Ovary (tissue), 7 donors: ENCODE measurements at regions not wholly inside any gene's neighbourhood (a gene's known extent, or its start where the extent isn't known, plus 50 kb on each side); places are given as distances from the start of the nearest gene placed in this dataset.

Experiments
- DNase-seq, 5 donors: peaks; one replicate each; pipeline ENCODE4 v3.0.0-alpha.2; 2019 to 2020
- H3K27ac ChIP-seq, 2 donors: fragments of 200-600 bp; one replicate each; pipeline versions ENCODE4 v1.5.1 to v1.8.0; 2019 to 2022
- H3K27me3 ChIP-seq: fragments of 200-600 bp; one replicate; pipeline ENCODE4 v1.8.0; 2022
- H3K36me3 ChIP-seq: fragments of 200-600 bp; sonication (generic); one replicate; pipeline ENCODE4 v1.5.1; 2019
- H3K4me1 ChIP-seq: one replicate; pipeline ENCODE4 v1.8.1; 2013; ENCODE audit warnings: mild to moderate bottlenecking, moderate library complexity; ENCODE audit not compliant: insufficient read depth
- H3K4me3 ChIP-seq: fragments of 200-600 bp; sonication (generic); one replicate; pipeline ENCODE4 v1.5.1; 2017
- H3K9me3 ChIP-seq, 2 donors: fragments of 200-600 bp in 1 of 2; sonication (generic) in 1 of 2; one replicate each; pipeline versions ENCODE4 v1.5.1 to v1.8.1; 2013 to 2019; ENCODE audit warnings: mild to moderate bottlenecking in 1 of 2, moderate library complexity in 1 of 2
- CTCF ChIP-seq, 3 donors: fragments of 450-650 bp in 2 of 3; fragments of 200-600 bp in 1 of 3; IDR thresholded peaks; one replicate each; pipeline versions ENCODE4 v1.5.1 to v1.8.0; 2016 to 2022; ENCODE audit warnings: antibody characterized with exemption in 3 of 3, mild to moderate bottlenecking in 1 of 3
- EP300 ChIP-seq: sonication (generic); formaldehyde crosslinking; IDR thresholded peaks from one replicate; pipeline ENCODE4 v1.6.1; 2017; ENCODE audit warnings: antibody characterized with exemption
- POLR2A ChIP-seq: fragments of 450-650 bp; IDR thresholded peaks from one replicate; pipeline ENCODE4 v1.6.1; 2017; ENCODE audit warnings: antibody characterized with exemption, mild to moderate bottlenecking, moderate library complexity
- WGBS, 3 donors: extraction: QIAGEN DNeasy Blood & Tissue Kit in 1 of 3; methylation state at CpG; one replicate each; pipeline versions ENCODE4 v1.1.5 to v1.1.7; 2013 to 2017; 5-methylcytosine and 5-hydroxymethylcytosine counted together
- intact Hi-C, 4 donors: fragments of 100-400 bp; cut with DNase I; formaldehyde crosslinking; loops; one replicate each; pipeline versions ENCODE4 v1.11.0 to v1.15.1; 2022 to 2023
- donor health status: DM: no; HTN: no; CAD: no; lungs with moderate emphysema.
- donor health status: DM: no; HTN: no; CAD: no.
- donor health status: Bipolar disorder and iron deficiency.
- donor health status: DM: no; HTN: no; CAD: no.
- donor health status: DM: yes; HTN: yes; CAD: no.

GRCh38 chr2:205909184-205909572 lies 176.8 kb downstream of the INO80D start:
- no peaks in the 10 kb centered on the region for H3K36me3 ChIP-seq
- no peak for DNase-seq
- no peaks in the 10 kb centered on the region for H3K4me1 ChIP-seq
- 84 to 94% (median 87%) methylated on average over 6 of the region's 6 CpGs for WGBS, 3 donors
- TF ChIP-seq EP300, result no peak
- no peak for TF ChIP-seq POLR2A
- TF ChIP-seq CTCF (IDR thresholded peaks at IDR 0.05), result no peak
- intact Hi-C loops, result no loop called here
- no peak overlapping the region for H3K4me3 ChIP-seq
- no peaks in the 10 kb centered on the region for H3K9me3 ChIP-seq
- H3K27me3 ChIP-seq, result no peaks in the 10 kb centered on the region
- H3K27ac ChIP-seq, result no peak overlapping the region

- TF ChIP-seq CTCF (IDR thresholded peaks at IDR 0.05), result no peak
- no peak for TF ChIP-seq POLR2A
- TF ChIP-seq EP300, result no peak
- no peak for DNase-seq
- no peaks in the 10 kb centered on the region for H3K9me3 ChIP-seq
- H3K4me3 ChIP-seq, result no peak overlapping the region
- 78 to 83% (median 80%) methylated on average over 16 of the region's 16 CpGs for WGBS, 3 donors
- H3K27me3 ChIP-seq, result no peaks in the 10 kb centered on the region
- intact Hi-C loops, result no loop called here
- no peak overlapping the region for H3K27ac ChIP-seq
- no peaks in the 10 kb centered on the region for H3K36me3 ChIP-seq
- H3K4me1 ChIP-seq, result no peaks in the 10 kb centered on the region
Observed at GRCh38 chr2:205908212-205909183, 177.5 kb downstream of the INO80D start.

GRCh38 chr2:205906419-205906818 lies 179.6 kb downstream of the INO80D start:
- H3K27me3 ChIP-seq, result no peaks in the 10 kb centered on the region
- 90 to 95% (median 94%) methylated on average over 7 of the region's 7 CpGs for whole genome bisulfite sequencing, 3 donors
- no peaks in the 10 kb centered on the region for H3K9me3 ChIP-seq
- no peaks in the 10 kb centered on the region for H3K36me3 ChIP-seq
- intact Hi-C loops, result no loop called here
- TF ChIP-seq CTCF (IDR thresholded peaks at IDR 0.05) (no peak), EP300 (no peak), POLR2A (no peak)
- H3K27ac ChIP-seq, result no peak overlapping the region
- H3K4me3 ChIP-seq, result no peak overlapping the region
- H3K4me1 ChIP-seq, result no peaks in the 10 kb centered on the region
- DNase-seq, result no peak

GRCh38 chr2:205905576-205905975 lies 180.4 kb downstream of the INO80D start:
- no peak overlapping the region for H3K4me3 ChIP-seq
- no peaks in the 10 kb centered on the region for H3K9me3 ChIP-seq
- H3K4me1 ChIP-seq, result no peaks in the 10 kb centered on the region
- no peak overlapping the region for H3K27ac ChIP-seq
- no peaks in the 10 kb centered on the region for H3K36me3 ChIP-seq
- DNase-seq, result no peak
- intact Hi-C loops, result no loop called here
- 45 to 72% (median 46%) methylated on average over 1 of the region's 1 CpG for WGBS, 3 donors
- TF ChIP-seq POLR2A (no peak), CTCF (IDR thresholded peaks at IDR 0.05) (no peak), EP300 (no peak)
- no peaks in the 10 kb centered on the region for H3K27me3 ChIP-seq
